ENCODE measurements at regions not wholly inside any gene's neighbourhood (a gene's known extent, or its start where the extent isn't known, plus 50 kb on each side); places are given as distances from the start of the nearest gene placed in this dataset.
A peak's percentile ranks its signal among the peaks of the same experiment; 100 is the strongest.

- no peak for TF ChIP-seq CTCF (IDR thresholded peaks at IDR 0.05; ENCODE audit: low read depth, low read length)
- no peak for DNase-seq (ENCODE audit: low read depth in 2 of 2)
- no peak overlapping the region for H3K4me3 ChIP-seq (replicated peaks in 1 of 2; ENCODE audit: low read depth in 2 of 2, low read length in 2 of 2)
These were observed 298.6 kb downstream of the DHX15 start for GRCh38 chr4:24285759-24286158.

- DNase-seq (ENCODE audit: low read depth in 2 of 2): no peak
- H3K4me3 ChIP-seq (replicated peaks in 1 of 2; ENCODE audit: low read depth in 2 of 2, low read length in 2 of 2): no peak overlapping the region
- no peak for TF ChIP-seq CTCF (IDR thresholded peaks at IDR 0.05; ENCODE audit: low read depth, low read length)
These were observed 301.9 kb downstream of the DHX15 start for GRCh38 chr4:24282446-24282845.

GRCh38 chr4:24279911-24280375 is 304.4 kb downstream of the DHX15 start:
- TF ChIP-seq CTCF (IDR thresholded peaks at IDR 0.05; ENCODE audit: low read depth, low read length): no peak
- DNase-seq (ENCODE audit: low read depth in 2 of 2): no peak
- H3K4me3 ChIP-seq (replicated peaks in 1 of 2; ENCODE audit: low read depth in 2 of 2, low read length in 2 of 2): no peak overlapping the region

GRCh38 chr4:24279469-24279868 is 304.9 kb downstream of the DHX15 start:
- H3K4me3 ChIP-seq (replicated peaks in 1 of 2; ENCODE audit: low read depth in 2 of 2, low read length in 2 of 2): no peak overlapping the region
- no peak for TF ChIP-seq CTCF (IDR thresholded peaks at IDR 0.05; ENCODE audit: low read depth, low read length)
- no peak for DNase-seq (ENCODE audit: low read depth in 2 of 2)

GRCh38 chr4:24278693-24279092 is 305.7 kb downstream of the DHX15 start:
- TF ChIP-seq CTCF (IDR thresholded peaks at IDR 0.05; ENCODE audit: low read depth, low read length): no peak
- peak; percentile 11 to 66 for DNase-seq (ENCODE audit: low read depth in 2 of 2)
- no peak overlapping the region for H3K4me3 ChIP-seq (replicated peaks in 1 of 2; ENCODE audit: low read depth in 2 of 2, low read length in 2 of 2)

GRCh38 chr4:24274381-24274941 is 309.9 kb downstream of the DHX15 start:
- DNase-seq (ENCODE audit: low read depth in 2 of 2): peak; percentile 21 to 82
- no peak for TF ChIP-seq CTCF (IDR thresholded peaks at IDR 0.05; ENCODE audit: low read depth, low read length)
- no peak overlapping the region for H3K4me3 ChIP-seq (replicated peaks in 1 of 2; ENCODE audit: low read depth in 2 of 2, low read length in 2 of 2)

- no peak for TF ChIP-seq CTCF (IDR thresholded peaks at IDR 0.05; ENCODE audit: low read depth, low read length)
- no peak for DNase-seq (ENCODE audit: low read depth in 2 of 2)
- H3K4me3 ChIP-seq (replicated peaks in 1 of 2; ENCODE audit: low read depth in 2 of 2, low read length in 2 of 2): no peak overlapping the region
These were observed 311.2 kb downstream of the DHX15 start for GRCh38 chr4:24273136-24273535.

All from cardiac fibroblast (primary cell).